ENCODE measurements at regions not wholly inside any gene's neighbourhood (a gene's known extent, or its start where the extent isn't known, plus 50 kb on each side); places are given as distances from the start of the nearest gene placed in this dataset.

DNA sequence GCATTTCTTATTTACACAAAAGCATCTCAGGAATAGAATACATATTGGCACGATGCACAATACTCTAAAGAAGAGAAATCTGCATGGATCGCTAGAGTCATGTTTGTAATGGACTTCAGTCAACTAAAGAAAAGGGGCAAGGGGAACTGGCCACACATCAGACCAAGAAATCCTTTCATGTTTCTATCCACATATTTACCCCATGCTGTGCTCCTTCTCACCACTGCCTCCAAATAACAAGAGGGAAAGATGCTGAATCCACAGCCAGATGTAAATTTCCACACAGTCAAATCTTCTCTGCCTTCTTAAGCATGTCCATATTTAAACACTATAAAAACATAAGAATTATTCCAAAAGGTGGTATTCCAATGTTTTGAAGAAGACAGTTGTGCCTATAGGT lies 67.6 kb downstream of the COX18 start:
- intact Hi-C loops (cut with DNase I) = no loop called here
- no peak for TF ChIP-seq POLR2A (IDR thresholded peaks at IDR 0.05)
- TF ChIP-seq, protein P1, sequence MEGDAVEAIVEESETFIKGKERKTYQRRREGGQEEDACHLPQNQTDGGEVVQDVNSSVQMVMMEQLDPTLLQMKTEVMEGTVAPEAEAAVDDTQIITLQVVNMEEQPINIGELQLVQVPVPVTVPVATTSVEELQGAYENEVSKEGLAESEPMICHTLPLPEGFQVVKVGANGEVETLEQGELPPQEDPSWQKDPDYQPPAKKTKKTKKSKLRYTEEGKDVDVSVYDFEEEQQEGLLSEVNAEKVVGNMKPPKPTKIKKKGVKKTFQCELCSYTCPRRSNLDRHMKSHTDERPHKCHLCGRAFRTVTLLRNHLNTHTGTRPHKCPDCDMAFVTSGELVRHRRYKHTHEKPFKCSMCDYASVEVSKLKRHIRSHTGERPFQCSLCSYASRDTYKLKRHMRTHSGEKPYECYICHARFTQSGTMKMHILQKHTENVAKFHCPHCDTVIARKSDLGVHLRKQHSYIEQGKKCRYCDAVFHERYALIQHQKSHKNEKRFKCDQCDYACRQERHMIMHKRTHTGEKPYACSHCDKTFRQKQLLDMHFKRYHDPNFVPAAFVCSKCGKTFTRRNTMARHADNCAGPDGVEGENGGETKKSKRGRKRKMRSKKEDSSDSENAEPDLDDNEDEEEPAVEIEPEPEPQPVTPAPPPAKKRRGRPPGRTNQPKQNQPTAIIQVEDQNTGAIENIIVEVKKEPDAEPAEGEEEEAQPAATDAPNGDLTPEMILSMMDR (IDR thresholded peaks at IDR 0.05) = no peak
- TF ChIP-seq POLR2AphosphoS5 (IDR thresholded peaks at IDR 0.05; ENCODE audit: insufficient read depth in 1 of 2, low read depth in 1 of 2) = no peak
- Histone ChIP-seq H3K27me3 (no peaks in the 10 kb centered on the region), H3K36me3 (no peaks in the 10 kb centered on the region), H3K9me3 (no peaks in the 10 kb centered on the region), H3K4me1 (no peaks in the 10 kb centered on the region), H3K4me3 (no peak overlapping the region), H3K27ac (no peak overlapping the region)
- DNase-seq (ENCODE audit: extremely low spot score in 2 of 2) = no peak

DNA sequence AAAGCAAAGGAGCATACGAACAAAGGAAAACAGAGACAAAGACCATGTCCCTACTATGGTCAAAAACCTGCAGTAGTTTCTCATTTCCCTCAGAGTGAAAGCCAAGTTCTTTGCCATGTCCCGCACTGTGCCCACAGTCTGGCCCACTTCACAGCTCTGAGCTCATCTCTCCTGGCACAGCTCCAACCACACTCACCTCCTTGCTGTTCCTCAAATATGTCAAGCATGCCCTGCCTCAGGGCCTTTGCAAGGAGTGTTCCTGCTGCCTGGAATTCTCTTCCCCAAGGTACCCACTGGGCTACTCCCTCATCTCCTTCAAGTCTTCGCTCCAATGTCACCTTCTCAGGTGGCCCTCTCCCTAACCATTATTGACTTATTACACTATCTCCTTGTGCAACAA lies 72.1 kb downstream of the COX18 start:
- DNase-seq (ENCODE audit: extremely low spot score in 2 of 2) = no peak
- H3K36me3 ChIP-seq = no peaks in the 10 kb centered on the region
- intact Hi-C loops (cut with DNase I) = no loop called here
- no peak overlapping the region for H3K27ac ChIP-seq
- H3K9me3 ChIP-seq = no peaks in the 10 kb centered on the region
- no peaks in the 10 kb centered on the region for H3K27me3 ChIP-seq
- no peak overlapping the region for H3K4me3 ChIP-seq
- TF ChIP-seq POLR2AphosphoS5 (IDR thresholded peaks at IDR 0.05; ENCODE audit: insufficient read depth in 1 of 2, low read depth in 1 of 2) (no peak), POLR2A (IDR thresholded peaks at IDR 0.05) (no peak)
- TF ChIP-seq, protein P1 (IDR thresholded peaks at IDR 0.05) = no peak
- no peaks in the 10 kb centered on the region for H3K4me1 ChIP-seq

DNA sequence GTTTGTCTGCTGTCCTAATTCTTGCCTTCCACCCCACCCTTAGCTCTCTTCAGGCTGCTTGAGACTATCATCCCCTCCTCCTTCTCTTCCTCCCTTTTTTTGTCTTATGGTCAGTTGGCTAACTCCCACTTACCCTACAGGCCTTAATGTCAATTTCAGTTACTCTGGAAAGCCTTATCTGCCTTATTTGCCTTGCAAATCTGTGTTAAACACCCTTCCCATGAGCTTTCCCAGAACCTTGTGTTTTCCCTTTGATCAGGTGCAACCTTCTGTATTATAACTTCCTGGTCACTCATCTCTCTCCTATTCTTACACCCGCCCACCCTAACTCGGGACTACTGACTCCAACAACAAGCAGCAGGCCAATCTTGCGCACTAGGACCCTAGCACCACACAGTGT lies 74.8 kb downstream of the COX18 start:
- H3K9me3 ChIP-seq = no peaks in the 10 kb centered on the region

DNA sequence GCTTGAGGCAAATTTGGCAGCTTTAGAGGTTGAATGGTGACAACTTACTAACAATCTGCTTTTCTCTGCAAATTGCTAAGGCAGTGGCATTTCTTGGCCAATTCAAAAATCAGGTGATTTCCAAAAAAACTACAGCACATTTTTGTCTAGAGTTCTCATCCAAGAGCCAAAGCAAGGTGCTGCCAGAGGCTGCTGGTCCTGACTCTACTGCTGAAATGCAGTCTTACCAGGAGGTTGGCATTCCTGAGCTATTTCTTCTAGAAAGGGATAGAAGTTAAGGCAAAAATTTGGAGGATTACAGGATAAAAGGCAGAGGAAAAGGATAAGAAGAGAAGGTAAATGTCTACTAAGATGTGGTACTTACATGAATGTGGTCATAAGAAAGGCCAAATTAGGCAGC lies 75.6 kb downstream of the COX18 start:
- TF ChIP-seq POLR2AphosphoS5 (IDR thresholded peaks at IDR 0.05; ENCODE audit: insufficient read depth in 1 of 2, low read depth in 1 of 2) (no peak), POLR2A (IDR thresholded peaks at IDR 0.05) (no peak)
- TF ChIP-seq, protein P1 (IDR thresholded peaks at IDR 0.05) = no peak
- no peaks in the 10 kb centered on the region for H3K9me3 ChIP-seq
- no peaks in the 10 kb centered on the region for H3K4me1 ChIP-seq
- H3K4me3 ChIP-seq = no peak overlapping the region
- no peaks in the 10 kb centered on the region for H3K27me3 ChIP-seq
- H3K27ac ChIP-seq = no peak overlapping the region
- no peaks in the 10 kb centered on the region for H3K36me3 ChIP-seq
- DNase-seq (ENCODE audit: extremely low spot score in 2 of 2) = no peak
- intact Hi-C loops (cut with DNase I) = no loop called here

More for the DNA sequence above, 74.8 kb downstream of the COX18 start:
- H3K27ac ChIP-seq = no peak overlapping the region
- DNase-seq (ENCODE audit: extremely low spot score in 2 of 2) = no peak
- H3K27me3 ChIP-seq = no peaks in the 10 kb centered on the region
- no peaks in the 10 kb centered on the region for H3K36me3 ChIP-seq
- no peak overlapping the region for H3K4me3 ChIP-seq
- TF ChIP-seq POLR2A (IDR thresholded peaks at IDR 0.05) = no peak
- TF ChIP-seq, protein P1 (IDR thresholded peaks at IDR 0.05) = no peak
- TF ChIP-seq POLR2AphosphoS5 (IDR thresholded peaks at IDR 0.05; ENCODE audit: insufficient read depth in 1 of 2, low read depth in 1 of 2) = no peak
- intact Hi-C loops (cut with DNase I) = no loop called here
- no peaks in the 10 kb centered on the region for H3K4me1 ChIP-seq

DNA sequence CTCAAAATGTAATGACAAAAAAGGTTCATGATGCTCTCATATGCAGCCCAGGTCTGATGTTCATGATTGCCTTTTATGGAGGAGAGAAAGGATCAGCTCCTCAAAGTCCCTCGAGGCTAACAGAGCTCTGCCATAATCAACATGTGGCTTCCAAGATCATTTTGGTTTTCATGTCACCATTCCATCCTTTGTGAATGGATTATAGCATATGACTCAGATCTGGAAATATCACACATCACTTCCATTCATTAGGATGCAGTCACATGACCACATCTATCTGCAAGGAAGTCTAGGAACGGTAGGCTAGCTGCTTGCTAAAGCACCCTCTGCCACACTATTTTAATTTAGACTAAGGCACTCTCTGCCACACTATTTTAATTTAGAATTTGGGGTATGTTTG lies 77.6 kb downstream of the COX18 start:
- Histone ChIP-seq H3K4me3 (no peak overlapping the region), H3K27me3 (no peaks in the 10 kb centered on the region), H3K27ac (no peak overlapping the region), H3K4me1 (no peaks in the 10 kb centered on the region), H3K36me3 (no peaks in the 10 kb centered on the region), H3K9me3 (no peaks in the 10 kb centered on the region)
- TF ChIP-seq, protein P1 (IDR thresholded peaks at IDR 0.05) = no peak
- TF ChIP-seq POLR2A (IDR thresholded peaks at IDR 0.05) (no peak), POLR2AphosphoS5 (IDR thresholded peaks at IDR 0.05; ENCODE audit: insufficient read depth in 1 of 2, low read depth in 1 of 2) (no peak)
- intact Hi-C loops (cut with DNase I) = no loop called here
- DNase-seq (ENCODE audit: extremely low spot score in 2 of 2) = no peak
